ENCODE measurements at regions not wholly inside any gene's neighbourhood (a gene's known extent, or its start where the extent isn't known, plus 50 kb on each side); places are given as distances from the start of the nearest gene placed in this dataset.

DNA sequence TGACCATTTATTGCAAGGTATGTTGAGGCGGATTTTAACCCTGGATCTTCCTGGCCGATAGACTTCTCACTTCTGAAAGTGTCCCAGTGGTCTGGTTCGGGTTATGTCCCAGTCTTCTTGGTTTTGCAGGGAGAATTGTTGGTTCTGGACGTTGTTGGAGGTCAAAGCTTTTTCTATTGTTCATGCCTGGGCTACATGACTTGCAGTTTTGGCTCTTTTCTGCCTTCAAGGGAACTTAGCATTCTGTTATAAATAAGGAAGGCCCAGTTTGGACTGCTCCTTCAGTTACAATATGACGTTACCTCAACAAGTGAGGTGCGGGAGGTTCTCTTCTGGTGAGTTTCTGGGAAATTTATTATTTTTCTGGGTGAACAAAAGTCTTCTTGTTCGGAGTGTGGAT, 614.3 kb downstream of the DIPK2A start:
- TF ChIP-seq CTCF (IDR thresholded peaks at IDR 0.05; ENCODE audit: insufficient read depth, low read depth, low read length): no peak
- no peak for TF ChIP-seq EZH2 (IDR thresholded peaks at IDR 0.05; ENCODE audit: insufficient read depth, low read length)

All from astrocyte (in vitro differentiated cells and primary cell).